NCI-H774 (cell line): ENCODE measurements at regions not wholly inside any gene's neighbourhood (a gene's known extent, or its start where the extent isn't known, plus 50 kb on each side); places are given as distances from the start of the nearest gene placed in this dataset.

ENCODE experiments used
- DNase-seq: peaks from one replicate; lab custom pipeline; 2025; lab: John Stamatoyannopoulos, UW

DNA sequence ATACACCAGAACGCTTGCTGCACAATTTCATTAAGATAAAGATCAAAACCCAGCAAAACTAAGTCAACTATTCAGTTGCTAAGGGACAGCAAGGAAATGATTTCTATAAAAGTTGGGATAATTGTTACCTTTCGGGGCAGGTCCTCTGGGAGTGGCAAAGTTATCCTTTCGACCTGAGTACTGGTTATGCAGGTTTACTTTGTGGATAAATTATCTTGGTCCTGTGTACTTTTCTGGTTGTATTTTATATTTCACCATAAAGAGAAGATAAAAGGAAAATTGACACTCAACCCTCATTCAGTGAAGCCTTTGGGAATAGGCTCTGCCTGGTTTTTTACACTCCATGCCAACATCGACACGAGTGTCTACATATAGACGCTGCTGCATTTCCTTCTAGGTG is 146.5 kb downstream of the SYK start:
- DNase-seq = no peak

DNA sequence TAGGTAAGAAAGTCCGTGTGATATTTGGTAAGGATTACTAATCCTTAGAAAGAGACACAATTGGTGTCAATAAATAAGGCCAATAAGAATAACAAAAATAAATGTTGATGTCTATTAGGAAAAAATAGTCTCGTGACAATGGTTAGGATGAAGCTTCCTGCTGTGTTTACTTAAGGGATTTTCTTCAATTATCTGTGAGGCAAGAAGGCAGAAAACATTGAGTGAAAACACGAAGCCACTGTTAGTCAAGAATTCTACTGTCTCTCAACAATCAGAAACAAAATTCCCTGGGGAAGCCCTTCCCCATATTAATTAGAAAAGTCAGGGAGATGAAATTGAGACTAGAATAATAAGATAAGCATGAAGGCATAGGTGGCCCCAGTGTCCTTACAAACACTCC is 149.0 kb downstream of the SYK start:
- DNase-seq = no peak

DNA sequence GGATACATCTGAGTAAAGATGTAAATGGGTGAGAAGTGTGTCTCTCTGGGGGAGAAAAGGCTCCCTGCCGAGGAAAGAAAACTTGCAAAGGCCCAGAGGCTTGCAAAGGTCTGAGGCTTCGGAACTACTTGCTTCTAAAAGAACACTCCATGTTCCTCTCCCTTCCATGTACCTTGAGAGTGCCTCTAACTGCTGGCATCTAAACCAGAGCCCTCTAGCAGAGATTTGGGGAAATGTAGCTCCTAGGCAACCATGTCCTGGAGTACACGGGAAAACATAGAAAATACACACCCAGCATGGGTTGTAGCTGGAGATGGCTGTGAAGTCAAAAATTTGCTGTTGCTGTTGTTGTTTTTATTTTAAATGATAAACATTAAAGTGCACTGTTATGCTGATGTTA is 151.6 kb downstream of the SYK start:
- DNase-seq = no peak

DNA sequence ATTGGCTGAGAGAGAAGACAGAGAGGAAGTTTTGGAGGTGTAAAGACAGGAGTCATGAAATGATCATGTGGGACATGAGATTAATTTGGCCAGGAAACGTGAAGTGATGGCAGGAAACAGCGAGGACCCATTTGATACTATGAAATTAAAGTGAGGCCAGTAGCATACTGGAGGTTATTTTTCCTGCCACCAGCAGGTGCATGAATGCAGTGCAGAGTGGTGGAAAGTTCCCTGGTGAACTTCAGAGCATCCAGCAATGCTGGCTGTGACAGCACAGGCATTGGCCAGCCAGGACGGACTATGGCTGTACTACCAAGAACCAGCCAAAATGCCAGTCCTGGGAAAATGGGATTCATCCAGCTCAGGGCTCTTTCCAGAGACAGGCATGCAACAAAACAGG is 152.2 kb downstream of the SYK start:
- no peak for DNase-seq

DNA sequence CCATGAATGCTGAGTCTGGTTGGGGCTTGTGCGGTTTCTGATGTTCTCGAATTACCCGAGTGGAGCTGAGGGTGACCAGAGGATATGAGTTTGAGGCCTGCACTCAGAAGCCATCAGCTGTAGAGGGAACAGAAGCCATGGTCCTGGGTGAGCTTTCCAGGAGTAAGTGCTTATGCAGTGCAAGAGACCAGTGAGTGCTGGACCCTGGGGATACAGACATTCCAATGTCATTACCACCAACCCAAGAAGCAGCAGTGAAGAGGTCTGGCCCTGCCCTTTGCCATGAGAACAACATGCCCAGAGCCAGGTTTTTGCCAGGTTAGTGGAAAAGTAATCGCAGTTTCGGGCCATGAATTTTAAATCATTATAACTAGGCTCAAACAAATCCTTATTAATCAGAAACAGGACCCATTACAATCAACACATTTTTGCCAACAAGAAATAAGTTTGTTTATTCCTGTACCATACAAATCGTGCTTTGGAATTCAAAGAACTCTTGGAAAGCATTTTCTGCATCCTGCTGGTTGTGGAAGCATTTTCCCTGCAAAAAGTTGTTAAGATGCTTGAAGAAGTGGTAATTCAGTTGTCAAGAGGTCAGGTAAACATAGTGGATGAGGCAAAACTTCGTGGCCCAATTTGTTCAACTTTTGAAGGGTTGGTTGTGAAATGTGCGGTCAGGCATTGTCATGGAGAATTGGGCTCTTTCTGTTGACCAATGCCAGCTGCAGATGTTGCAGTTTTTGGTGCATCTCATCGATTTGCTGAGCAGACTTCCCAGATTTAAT is 154.6 kb downstream of the SYK start:
- DNase-seq = no peak

DNA sequence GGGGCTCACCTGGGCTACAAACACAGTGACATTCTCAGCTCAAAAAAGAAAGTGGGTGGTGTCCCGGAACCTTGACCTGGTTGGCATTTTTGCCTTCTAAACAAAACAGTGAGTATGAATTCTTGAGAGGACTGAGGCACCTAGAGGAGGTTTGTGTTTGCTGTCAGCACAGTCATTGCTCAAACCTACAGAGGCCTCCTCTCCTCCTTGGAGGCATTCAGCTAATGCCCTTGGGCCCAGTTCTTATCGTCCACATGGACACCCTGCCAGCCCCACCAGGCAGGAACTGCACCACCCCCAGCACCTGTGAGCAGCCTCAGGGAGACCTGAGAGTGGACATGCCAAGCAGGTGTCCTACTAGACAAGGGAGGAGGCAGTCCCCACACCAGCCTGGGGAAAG is 156.7 kb downstream of the SYK start:
- DNase-seq = no peak

DNA sequence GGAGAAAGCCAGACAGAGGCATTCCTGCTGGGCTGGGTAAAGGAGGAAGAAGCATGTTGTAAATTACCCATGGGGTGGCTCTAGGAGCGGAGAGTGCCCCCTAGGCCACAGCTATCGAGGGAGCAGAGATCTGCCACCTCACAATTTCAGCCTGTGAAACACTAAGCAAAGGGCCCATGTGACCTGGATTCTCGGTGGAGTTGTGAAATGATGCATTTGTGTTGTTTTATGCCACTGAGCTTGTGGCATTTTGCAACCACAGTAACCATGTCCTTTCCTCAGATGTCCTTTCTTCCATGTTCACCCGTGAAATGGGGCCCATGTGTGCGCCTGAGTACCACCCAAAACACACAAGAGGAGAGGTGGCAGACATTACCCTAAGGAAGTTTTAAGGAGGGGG is 159.3 kb downstream of the SYK start:
- no peak for DNase-seq

DNA sequence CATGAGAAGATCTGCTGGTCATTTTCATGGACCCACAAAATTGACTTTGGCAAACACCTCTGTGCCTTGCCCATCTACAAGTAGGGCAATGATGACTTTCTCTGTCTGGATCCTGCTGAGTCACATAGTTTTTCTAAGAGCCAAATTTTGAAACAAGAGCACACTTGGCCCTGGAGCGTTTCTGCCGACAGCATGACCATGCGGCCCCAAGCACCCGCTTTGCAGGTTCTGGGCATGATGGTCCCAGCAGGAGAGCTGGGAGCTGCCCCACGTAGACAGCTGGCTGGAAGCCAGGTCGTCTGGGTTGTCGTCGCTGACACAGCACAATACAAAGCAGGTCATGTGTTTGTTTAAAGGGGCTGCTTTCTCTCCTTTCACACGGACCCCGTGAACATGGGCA is 159.8 kb downstream of the SYK start:
- DNase-seq = no peak

DNA sequence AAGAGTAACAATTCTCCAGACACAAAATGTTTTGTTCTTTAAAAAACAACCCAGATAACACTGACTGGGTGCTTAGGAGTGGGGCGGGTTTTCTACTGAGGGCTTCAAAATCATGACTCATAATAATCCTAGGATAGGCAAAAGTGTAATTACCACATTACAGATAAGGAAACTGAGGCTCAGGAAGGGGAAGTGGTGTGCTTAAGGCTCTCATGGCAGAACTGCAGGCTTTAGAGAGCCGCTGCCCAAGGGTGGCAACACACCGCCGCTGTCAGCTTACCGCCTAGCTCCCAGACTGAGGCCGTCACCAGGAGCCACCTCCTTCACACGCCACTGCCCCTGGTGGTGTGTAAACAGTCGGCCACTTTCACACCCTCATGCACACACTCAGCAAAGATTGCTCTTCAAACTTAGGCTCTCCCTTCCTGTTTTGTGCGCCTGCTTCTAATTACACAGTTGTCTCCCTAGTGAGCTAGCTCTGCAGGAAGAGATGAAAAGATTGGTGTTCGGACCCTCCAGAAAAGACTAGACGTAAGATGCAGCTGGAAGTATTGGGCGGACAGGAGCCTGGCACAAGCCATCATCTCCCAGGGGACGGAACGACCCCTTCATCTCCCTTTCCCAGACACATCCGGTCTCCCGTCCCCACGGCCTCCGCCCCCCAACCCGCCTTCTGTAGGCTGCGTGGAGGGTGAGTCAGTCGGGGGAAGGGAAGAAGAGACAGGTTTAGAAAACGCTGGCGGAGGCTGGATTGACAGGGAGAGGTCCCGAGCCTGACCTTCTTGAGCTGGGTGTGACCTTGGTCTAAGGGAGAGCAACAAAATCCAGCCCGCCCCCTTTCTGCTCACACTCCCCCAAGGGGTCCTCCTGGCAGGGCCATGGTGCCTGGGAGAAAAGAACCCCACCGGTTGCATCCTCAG is 162.7 kb downstream of the SYK start:
- DNase-seq = no peak

DNA sequence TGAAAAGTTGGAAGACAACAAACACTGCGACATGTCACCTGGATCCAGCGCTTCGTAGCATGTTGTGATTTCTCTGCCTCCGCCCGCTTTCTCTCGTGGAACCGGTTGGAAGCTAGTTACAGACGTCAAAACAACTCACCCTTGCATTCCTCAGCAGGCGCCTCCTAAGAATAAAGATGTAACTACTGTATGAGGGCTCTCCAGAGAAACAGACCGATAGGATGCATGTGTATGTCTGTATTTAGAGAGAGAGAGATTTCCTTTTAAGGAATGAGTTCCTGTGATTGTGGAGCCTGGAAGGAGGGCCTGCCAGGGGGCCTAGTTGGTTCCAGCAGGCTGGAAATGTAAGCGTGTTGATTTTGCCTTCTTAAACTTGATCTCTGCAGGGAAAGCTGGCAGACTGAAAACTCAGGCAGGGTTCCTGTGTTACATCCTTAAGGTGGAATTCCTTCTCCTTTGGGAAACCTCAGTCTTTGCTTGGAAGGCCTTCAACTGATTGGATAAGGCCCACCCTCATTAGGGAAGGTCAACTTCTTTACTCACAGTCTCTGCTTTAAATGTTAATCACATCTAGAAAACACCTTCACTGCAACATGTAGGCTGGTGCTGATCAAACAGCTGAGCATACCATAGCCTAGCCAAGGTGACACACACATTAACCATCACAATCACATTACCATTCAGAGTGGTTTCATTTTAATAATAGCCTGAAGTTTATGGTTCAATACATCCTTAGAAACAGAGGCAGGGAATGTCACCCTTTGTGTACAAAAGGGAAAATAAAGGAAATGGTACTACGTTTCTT is 163.8 kb downstream of the SYK start:
- DNase-seq = no peak

DNA sequence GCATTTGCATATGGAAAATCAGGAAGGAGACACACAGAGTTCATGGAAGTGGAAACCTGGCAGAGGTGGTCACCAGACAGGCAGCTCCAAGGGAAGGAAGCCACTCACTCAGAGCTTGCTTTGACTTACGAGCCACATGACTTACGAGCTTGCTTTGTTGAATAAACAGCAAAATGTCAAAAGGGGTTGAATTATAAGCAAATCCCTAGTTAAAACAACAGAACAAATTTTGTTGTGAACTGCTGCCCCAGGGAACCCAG is 164.3 kb downstream of the SYK start:
- no peak for DNase-seq

DNA sequence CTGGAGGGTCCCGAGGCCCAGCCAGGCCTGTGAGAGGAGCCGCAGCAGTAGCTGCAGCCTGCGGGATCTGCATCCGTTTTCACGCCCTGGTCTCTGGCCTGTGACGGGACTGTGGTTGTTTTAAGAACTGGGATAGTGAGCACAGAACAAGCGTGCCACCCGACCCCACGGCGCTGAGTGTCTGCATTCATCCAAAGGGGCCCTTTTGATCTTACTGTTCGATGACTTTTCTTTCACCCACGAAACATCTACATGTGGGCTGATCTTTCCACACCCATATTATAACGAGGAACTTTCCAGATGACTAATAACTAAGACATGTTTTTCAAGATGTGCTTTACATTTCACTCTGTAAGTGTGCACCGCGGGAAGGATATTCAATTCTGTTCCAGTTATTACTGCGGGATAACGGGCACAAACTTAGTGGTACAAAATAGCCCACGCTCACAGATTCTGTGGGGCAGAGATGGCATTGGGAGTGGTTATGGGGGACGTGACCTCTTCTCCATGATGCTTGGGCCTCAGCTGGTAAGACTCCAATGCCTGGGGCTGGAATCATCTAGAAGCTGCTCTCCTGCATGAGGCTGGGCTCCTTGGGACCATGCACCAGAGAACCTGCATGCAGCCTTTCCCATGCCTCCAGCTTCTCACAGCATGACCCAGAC is 165.0 kb downstream of the SYK start:
- DNase-seq = no peak

DNA sequence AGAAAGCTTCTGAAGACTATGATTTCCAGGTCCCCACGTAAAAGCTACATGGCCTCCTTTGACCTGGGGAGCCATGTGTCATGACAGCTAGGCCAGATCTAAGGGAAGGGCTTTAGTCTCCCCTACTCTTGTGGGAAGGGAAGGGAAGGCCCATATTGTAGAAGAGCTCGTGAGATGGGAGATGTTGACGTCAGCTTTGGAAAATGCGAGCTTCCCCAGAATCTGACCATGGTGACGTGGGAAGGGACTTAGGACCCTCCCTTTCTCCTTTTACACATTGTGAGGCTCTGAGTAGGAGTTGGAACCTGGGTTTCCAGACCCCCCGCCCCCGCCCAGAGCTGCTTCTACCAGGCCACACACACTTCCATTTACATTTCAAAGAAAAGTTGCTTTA is 165.5 kb downstream of the SYK start:
- no peak for DNase-seq

DNA sequence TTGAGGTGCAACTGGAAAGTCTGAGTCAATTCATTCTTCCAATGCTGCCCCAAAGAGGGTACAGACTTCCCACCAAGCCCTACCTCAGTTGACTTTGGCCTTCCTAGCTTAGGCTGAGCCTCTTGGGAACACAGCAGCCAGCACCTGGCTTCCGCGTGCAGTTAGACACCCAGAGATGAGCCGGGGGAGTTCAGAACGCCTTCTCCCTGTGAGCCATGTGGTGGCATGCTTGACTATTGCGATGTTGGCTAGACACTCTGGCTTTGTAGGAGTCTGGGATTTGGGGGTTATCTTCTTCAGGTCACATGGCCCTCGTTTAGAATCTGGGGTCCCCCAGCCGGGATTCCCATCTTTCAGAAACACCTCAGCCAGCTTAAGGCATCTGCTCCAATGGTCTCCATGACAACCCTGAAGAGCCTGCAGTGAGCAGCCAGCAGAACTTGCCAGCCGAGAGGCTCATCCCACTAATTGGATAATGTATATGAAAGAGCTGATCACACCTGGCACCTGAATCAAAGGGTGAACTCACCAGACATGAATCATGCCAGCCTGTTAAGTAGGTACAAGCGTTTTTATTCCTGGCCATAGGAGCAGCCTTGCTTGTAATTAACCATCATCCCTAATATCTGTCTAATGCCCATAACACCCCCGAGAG is 167.5 kb downstream of the SYK start:
- no peak for DNase-seq

DNA sequence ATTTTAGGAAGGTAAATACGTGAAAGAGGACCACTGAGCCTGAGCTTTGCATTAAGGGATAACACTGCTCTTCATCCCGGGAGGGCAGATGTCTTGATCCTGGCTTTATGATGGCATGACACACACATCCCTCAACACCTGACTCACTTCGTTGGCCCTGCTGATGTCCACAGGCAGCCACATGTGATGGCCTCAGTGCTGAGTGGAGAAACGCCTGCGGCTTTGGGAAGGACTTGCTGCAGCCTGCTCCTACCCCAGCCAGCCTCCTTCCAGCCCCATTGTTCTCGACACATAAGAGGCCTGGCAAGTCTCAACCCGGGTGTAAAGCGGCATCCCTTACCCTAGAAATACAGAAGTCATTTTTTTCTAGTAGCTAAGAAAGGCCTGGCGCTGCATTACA is 169.0 kb downstream of the SYK start:
- no peak for DNase-seq

DNA sequence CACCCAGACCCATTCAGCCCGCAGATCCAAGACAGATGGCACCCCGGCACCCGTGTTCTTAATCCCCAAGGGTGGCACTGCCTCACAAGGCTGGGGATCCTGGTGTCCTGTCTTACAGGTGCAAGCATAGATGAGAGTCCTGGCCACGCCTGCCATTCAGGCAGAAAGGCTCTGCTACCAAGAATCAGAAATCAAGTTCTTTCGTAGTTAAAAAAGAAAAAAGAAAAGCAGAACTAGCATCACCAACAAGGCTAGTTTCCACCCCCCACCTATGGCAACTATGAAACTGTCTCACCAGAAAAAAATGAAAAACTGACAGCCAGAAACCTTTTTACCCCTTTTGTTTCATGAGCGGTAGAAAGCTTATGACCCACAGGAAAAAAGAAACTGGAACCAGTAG is 170.4 kb downstream of the SYK start:
- DNase-seq = no peak

DNA sequence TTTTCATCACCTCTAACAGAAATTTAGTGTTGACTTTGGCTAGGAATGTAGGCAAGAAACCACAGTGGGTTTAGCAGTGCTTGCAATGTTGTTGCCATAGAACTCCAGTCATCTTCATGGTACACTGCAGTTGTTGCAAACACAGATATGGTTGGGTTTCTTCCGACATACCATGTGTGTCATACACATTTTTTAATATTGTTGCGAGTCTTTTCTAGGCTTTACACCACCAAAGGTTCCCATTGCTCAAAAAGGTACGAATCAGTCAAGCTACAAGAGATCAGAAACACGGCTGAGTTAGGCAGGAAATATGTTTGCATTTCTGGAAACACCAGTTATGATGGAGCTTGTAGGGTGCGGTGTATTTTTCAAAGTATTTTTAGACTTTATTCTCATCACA is 172.4 kb downstream of the SYK start:
- no peak for DNase-seq

DNA sequence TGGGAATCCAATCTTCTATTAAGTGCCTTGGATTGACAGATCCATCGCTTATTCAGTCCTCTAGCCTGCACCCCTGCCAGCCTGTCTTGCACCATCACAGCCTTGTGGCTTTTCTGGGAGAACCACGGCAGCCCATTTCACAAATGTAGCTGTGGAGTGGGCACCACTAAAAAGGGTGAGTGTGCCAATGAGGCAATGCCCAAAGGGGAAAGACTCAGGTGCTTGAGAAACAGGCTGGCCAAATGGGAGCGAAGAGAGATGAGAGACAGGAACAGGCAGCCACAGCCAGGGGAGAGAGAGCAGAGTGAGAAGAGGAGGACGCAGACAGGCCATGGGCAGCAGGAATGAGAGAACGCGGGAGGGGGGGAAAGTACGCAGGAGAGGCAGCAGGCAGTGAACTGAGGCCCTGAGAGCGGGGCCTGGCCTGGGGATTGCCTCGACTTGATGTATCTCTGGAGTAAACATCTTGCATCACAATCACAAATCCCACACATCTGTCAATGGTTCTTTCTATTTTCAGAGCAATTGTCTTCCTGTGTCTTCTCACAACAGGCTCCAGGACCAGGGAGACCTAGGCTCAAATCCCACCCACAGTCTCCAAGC is 173.1 kb downstream of the SYK start:
- DNase-seq = no peak

DNA sequence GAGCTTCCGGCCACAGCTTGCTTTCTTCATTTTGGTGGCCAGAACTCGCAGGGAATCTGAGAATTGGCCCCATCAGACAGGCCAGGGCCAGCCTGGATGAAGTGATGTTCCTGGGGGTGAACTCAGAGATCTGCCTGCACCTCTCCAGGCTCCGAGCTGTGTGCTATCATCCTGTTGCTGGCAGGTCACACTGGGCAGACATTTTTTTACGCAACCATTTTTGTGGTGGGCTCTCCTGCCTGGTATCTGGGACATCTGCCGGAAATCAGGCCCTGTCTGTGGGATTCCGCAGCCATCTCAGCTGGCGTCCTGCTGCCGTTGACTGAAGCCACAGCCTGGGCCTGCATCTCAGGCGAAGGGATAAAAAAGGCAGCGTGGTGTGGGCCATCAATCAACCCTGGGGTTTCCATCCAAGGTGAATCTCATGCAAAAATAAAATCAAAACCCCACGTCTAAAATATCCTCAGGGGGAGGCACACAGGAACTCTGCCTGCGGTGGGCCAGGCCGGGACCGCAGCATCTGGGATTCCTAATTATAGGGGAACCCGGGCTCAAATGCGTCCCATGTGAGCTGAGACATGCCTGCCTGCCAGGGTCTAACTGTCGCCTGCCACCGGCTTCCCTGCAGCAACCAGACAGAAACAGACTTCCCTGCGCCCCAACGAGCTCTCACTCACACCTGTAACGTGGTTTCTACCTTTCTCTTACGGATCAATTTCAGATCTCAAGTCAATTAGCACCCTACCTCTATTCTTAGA is 174.3 kb downstream of the SYK start:
- no peak for DNase-seq

DNA sequence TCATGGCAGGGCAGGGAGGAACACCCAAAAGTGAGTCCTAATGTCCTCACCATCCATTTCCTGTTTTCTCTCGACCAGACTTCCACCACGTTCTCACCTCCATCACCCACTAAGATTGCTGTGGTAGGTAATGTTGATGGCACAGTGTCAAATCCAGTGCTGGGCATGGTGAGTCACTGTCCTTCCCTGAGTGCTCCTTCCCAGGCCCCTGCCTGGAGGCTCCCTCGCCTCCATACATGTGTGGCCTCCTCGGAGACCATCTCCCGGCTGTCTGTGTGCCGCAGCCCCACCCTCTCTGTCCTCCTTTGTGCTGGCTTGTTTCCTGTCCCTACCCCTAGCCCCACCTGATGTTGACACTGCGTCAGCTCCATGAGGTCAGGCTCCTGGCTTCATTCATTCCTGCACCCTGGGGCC is 177.5 kb downstream of the SYK start:
- no peak for DNase-seq

DNA sequence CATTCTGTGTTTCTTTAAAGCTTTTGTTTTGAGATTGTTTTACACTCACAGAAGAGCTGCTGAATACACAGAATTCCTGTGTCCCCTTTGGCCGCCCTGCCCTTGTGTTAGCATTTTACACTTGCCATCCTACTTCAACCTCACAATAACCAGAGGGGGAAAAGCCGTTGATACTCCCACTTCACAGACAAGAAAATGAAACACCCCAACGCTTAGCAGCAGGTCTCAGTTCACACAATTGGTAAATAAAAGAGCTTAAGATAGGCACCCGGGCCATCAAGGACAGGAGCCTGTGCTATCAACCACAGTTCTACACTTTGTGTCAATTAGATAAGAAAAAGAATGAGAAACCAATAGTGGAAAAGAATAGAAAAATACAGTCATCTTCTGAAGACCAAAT is 178.0 kb downstream of the SYK start:
- DNase-seq = no peak
